Stimulated activated CD8-positive, alpha-beta memory T cell treated with anti-CD3 and anti-CD28 coated beads, Interleukin-4, amount 100 ng/mL, for 4 hours (primary cell): ENCODE measurements at regions not wholly inside any gene's neighbourhood (a gene's known extent, or its start where the extent isn't known, plus 50 kb on each side); places are given as distances from the start of the nearest gene placed in this dataset.
"Not testable (repeated sequence)": the region's sequence is repeated elsewhere in the genome, so short reads cannot be mapped to it uniquely, and the experiment has no call there.

Source experiments
- DNase-seq, 2 donors: peaks; one replicate each; pipeline ENCODE4 v3.0.0-alpha.2; 2020; ENCODE audit warnings: low read depth in 2 of 2, low spot score in 1 of 2

GRCh38 chr12:47377414-47378221 lies 297.9 kb upstream of the AMIGO2 start:
- no peak for DNase-seq

- no peak for DNase-seq
Observed at GRCh38 chr12:47376927-47377326, 297.2 kb upstream of the AMIGO2 start.

DNA sequence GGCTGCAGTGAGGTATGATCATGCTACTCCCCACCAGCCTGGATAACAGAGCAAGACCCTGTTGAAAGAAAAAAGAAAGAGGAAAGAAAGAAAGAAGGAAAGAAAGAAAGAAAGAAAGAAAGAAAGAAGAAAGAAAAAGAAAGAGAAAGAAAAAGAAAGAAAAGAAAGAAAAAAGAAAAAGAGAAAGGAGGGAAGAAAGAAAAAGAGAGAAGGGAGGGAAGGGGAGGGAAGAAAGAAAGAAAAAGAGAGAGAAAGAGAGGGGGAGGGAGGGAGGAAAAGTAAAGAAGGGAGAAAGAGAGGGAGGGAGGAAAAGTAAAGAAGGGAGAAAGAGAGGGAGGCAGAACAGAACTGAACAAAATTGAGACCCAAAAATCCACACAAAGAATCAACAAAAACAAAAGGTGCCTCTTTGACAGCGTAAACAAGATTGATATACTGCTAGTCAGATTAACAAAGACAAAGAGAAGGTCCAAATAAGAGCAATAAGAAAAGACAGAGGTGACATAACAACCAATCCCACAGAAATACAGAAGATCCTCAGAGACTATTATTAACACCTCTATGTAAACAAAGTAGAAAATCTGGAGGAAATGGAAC lies 293.9 kb upstream of the AMIGO2 start:
- no peak for DNase-seq

DNA sequence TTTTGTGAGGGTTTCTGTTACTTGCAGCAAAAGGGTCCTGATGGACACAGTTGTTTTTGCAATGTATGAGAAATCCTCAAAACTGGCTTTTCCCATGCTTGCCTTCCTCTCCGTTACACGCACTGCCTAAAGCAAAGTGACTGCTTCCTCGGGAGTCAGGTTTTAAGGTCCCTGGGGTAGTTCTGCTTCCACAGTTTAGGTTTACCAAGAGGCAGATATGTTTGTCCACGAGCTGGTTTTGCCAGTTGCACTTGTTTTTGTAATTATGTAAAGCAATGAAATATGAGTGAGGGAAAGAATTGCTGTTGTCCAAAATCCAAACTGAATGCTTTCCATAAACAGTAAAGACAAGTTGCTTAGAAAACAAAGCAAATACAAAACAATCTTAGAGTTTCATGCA lies 290.7 kb upstream of the AMIGO2 start:
- DNase-seq = no peak

DNA sequence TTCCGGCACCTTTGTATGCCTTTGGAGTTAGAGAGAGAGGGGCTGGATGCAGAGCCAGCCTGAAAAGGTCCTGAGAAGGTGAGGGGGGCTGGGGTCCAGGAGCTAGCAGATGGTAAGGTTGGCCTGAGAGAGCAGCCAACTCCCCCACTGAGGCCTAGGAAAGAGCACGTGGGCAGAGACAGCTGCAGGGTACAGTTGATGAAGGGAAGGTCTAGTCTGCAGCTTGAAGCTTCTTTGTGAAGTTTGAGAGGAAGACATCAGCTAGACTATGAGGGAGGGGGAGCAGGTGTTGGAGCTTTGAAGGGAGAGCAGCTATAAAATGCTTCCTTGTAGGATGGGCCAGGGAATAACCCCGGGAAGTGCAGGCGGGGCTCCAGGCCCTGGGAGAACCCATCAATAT lies 289.3 kb upstream of the AMIGO2 start:
- DNase-seq = no peak

GRCh38 chr12:47367912-47368537 lies 288.3 kb upstream of the AMIGO2 start:
- no peak for DNase-seq

DNA sequence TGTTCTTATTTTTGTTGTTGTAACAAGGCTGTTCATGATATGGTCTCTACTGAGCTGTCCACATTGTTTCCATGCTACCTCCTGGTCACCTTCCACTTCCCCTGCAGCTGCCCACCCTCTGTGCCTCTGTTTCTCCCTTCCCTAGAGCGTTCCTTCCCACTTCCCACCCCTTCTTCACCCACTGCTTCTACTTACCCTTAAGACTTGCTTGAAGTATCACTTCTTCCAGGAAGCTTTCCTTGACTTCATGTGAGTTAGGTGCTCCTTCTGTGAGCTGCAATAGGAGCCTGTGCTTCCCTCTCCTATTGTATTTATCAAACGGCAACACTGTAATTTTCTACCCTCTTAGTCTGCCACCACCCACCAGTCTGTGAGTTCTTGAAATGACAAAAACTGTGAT lies 286.8 kb upstream of the AMIGO2 start:
- no peak for DNase-seq

DNA sequence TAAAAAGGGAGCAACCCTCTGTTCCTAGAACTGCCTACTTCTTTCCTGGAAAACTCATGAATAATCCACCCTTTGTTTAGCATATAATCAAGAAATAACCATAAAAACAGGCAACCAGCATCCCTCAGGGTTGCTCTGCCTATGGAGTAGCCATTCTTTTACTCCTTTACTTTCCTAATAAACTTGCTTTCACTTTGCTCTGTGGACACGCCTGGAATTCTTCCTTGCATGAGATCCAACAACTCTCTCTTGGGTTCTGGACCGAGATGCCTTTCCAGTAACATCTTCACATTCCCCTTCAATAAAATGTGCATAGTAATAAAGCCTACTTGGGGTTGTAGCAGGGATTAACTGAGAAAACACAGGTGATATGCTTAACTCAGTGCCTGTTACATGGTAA lies 286.4 kb upstream of the AMIGO2 start:
- DNase-seq = no peak

DNA sequence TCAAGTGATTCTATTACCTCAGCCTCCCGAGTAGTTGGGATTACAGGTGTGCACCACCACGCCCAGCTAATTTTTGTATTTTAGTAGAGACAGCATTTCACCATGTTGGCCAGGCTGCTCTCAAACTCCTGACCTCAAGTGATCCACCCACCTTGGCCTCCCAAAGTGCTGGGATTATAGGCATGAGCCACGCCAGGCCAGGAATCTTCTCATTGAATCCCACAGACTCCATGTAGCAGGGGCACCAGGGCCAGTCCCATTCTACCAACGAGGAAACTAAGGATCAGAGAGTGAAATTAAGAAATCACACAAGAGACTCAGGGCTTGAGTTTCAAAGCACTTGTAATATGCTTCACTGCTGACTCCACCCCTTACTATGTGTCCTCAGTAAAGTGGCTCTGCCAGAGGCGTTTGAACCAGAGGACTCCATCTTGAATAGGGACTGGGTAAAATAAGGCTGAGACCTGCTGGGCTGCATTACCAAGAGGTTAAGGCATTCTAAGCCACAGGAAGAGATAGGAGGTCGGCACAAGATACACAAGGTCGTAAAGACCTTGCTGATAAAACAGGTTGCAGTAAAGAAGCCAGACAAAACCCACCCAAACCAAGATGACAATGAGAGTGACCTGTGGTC lies 285.8 kb upstream of the AMIGO2 start:
- DNase-seq = not testable (repeated sequence)

- DNase-seq = no peak
Observed at GRCh38 chr12:47364261-47364660, 284.5 kb upstream of the AMIGO2 start.

DNA sequence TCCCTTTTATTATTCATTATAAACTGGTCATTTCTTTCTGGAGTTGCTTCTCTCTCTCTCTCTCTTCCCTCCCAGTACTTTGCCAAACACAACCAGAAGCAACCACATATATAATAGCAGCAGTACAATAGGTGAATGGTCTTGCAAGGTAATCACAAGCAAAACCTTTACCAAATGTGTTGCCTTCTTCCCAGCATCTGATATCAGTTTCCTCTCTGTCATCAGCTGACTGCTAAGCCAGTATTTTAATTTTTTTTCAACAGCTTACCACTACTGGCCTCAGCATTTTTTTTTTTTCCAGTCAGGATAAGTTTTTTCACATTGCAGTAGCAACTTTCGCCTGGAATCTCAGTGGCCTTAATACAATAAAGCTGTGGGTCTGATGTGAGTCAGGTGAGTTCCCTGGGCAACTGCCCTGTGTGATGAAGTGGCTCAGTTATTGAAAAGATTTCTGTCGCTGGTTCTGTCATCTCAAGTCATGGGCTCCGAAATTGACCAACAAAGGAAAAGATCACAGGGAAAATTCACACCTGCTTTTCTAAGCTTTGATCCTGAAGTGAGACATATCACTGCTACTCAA lies 282.5 kb upstream of the AMIGO2 start:
- no peak for DNase-seq

- peak; percentile 21 for DNase-seq
Observed at GRCh38 chr12:47361389-47362021, 281.7 kb upstream of the AMIGO2 start.

DNA sequence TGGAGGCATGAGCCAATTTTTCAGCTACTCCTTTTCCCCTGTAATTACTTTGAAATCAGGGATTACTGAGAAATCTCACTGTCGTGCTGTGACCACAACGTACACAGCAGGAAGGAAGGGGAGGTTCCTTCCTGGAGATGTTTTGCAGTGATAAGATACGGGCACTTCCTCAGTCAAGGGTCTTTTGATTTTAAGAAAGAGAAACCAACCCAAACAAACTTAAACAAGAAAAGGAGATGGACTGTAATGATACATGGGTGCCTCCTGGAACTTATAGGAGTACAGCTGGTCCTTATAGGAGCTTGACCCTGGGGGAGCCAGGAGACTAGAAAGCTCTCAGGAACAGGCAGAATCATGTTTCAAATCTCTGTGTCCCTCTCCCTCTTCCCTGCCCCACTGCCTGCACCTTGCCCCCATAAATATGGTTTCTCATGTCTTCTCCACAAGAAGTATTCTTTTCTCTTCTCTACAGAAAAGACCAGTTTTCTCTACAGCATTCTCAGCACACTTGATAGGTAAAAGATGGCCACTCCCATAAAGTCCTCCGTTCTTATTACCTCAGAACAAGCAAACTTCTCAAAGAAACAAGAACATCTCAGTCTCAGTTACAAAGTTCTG lies 281.1 kb upstream of the AMIGO2 start:
- no peak for DNase-seq

- DNase-seq = no peak
Observed at GRCh38 chr12:47360093-47360480, 280.3 kb upstream of the AMIGO2 start.

DNA sequence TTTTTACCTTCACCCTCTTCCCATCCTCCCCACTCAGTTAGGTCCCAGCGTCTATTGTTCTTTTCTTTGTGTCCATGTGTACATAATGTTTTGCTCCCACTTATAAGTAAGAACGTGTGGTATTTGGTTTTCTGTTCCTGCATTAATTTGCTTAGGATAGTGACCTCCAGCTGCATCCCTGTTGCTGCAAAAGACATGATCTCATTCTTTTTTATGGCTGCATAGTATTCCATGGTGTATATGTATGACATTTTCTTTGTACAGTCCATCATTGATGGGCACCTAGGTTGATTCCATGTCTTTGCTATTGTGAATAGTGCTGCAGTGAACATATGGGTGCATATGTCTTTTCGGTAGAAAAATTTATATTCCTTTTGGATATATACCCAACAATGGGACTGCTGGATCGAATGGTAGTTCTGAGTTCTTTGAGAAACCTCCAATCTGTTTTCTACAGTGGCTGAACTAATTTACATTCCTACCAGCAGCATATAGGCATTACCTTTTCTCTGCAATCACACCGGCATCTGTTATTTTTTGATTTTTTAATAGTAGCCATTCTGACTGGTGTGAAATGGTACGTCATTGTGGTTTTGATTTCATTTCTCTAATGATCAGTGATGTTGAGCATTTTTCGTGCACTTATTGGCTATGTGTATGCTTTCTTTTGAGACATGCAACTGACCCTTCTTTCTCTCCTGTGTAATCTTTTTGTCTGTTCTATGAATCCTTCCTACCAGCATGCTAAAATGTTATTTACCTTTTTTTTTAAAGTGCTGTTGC lies 279.7 kb upstream of the AMIGO2 start:
- DNase-seq = no peak

DNA sequence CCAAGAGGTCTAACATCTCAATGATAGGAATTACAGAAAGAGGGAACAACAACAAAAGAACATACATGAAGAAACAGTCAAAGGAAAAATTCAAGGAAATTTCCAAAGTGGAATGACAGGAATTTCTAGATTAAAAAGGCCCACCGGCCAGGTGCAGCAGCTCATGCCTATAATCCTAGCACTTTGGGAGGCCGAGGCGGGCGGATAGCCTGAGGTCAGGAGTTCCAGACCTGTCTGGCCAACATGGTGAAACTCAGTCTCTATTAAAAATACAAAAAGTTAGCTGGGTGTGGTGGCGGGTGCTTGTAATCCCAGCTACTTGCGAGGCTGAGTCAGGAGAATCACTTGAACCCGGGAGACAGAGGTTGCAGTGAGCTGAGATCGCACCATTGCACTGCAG lies 277.2 kb upstream of the AMIGO2 start:
- DNase-seq = not testable (repeated sequence)

- DNase-seq = no peak
Observed at GRCh38 chr12:47356129-47356700, 276.5 kb upstream of the AMIGO2 start.

DNA sequence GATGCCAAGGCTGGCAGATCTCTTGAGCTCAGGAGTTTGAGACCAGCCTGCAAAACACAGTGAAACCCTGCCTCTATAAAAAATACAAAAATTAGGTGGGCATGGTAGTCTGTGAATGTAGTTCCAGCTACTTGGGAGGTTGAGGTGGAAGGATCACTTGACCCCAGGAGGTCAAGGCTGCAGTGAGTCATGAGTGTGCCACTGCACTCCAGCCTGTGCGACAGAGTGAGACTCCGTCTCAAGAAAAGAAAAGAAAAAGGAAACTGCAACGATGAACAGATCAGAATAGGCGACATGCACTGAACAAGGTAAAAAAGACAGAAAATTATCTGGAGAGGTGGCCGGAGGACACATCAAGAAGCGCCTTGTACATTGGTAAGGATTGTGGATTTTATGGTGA lies 273.7 kb upstream of the AMIGO2 start:
- no peak for DNase-seq

DNA sequence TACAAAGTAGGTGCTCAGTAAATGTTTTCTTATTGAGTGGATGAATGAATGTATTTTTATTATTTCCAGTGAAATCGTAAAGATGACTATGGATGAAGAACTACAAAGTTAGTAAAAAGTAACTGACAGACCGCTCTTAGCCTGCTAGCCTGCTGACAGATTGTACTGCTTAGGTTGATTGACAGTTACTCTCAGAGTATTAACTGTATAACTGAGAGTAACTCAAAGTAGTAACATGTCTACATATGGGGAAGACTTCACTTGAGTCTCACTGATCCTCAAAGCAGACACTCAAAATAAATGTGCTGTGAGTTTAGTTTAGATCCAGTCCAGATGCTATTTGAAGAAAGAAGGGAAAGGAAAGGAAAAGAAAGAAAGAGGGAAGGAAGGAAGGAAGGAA lies 272.3 kb upstream of the AMIGO2 start:
- DNase-seq = no peak

DNA sequence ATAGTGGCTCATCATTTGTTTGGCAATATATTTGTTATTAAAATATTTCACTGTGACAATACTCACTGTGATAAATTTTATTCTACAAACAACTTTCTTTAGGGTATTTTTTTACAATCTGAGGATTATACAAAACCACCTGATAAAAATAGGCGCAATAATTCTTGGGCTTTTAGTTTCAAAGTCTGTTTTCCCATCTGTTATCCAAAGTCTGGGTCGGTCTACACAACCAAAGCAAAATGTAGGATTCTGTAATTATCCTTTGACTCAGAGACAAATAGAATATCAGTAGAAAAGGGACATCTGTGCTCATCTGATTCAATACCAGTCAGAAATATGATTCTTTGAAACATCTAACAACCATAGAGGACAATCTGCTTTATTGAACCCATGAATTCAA lies 271.8 kb upstream of the AMIGO2 start:
- no peak for DNase-seq
